OCI-LY7 (cell line): ENCODE measurements at regions not wholly inside any gene's neighbourhood (a gene's known extent, or its start where the extent isn't known, plus 50 kb on each side); places are given as distances from the start of the nearest gene placed in this dataset.

Source experiments
- EZH2phosphoT487 ChIP-seq: fragments of 200-600 bp; sonication (generic); IDR thresholded peaks from 2 replicates; pipeline ENCODE4 v1.6.1; 2018; ENCODE audit warnings: low read depth, borderline replicate concordance, mild to moderate bottlenecking, mixed run types, antibody characterized with exemption, low read length, moderate library complexity, mixed read lengths
- TF ChIP-seq, protein P1 (sequence below): fragments of 200-600 bp; sonication (generic); conservative IDR thresholded peaks from 2 replicates; pipeline ENCODE4 v1.5.1; 2014; ENCODE audit warnings: mild to moderate bottlenecking, antibody characterized with exemption, low read length, moderate library complexity, mixed read lengths

DNA sequence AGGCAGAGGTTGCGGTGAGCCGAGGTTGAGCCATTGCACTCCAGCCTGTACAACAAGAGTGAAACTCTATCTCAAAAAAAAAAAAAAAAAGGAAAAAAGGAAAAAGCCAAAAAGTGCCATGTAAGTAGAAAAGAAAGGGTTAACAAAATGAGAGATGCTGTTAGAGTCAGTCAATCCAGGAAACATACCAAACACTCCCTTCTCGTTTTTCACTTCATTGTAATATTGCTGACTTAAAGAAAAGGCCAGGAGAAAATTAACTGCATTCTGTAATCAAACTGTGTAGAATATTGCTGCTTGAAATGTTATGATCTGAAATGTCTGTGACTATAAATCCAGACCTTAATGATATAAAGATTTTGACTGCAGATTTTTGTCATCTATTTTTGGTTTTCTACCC, 379.1 kb downstream of the ENC1 start:
- TF ChIP-seq, protein P1, sequence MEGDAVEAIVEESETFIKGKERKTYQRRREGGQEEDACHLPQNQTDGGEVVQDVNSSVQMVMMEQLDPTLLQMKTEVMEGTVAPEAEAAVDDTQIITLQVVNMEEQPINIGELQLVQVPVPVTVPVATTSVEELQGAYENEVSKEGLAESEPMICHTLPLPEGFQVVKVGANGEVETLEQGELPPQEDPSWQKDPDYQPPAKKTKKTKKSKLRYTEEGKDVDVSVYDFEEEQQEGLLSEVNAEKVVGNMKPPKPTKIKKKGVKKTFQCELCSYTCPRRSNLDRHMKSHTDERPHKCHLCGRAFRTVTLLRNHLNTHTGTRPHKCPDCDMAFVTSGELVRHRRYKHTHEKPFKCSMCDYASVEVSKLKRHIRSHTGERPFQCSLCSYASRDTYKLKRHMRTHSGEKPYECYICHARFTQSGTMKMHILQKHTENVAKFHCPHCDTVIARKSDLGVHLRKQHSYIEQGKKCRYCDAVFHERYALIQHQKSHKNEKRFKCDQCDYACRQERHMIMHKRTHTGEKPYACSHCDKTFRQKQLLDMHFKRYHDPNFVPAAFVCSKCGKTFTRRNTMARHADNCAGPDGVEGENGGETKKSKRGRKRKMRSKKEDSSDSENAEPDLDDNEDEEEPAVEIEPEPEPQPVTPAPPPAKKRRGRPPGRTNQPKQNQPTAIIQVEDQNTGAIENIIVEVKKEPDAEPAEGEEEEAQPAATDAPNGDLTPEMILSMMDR, result no peak
- no peak for TF ChIP-seq EZH2phosphoT487
